ENCODE measurements at regions not wholly inside any gene's neighbourhood (a gene's known extent, or its start where the extent isn't known, plus 50 kb on each side); places are given as distances from the start of the nearest gene placed in this dataset.

DNA sequence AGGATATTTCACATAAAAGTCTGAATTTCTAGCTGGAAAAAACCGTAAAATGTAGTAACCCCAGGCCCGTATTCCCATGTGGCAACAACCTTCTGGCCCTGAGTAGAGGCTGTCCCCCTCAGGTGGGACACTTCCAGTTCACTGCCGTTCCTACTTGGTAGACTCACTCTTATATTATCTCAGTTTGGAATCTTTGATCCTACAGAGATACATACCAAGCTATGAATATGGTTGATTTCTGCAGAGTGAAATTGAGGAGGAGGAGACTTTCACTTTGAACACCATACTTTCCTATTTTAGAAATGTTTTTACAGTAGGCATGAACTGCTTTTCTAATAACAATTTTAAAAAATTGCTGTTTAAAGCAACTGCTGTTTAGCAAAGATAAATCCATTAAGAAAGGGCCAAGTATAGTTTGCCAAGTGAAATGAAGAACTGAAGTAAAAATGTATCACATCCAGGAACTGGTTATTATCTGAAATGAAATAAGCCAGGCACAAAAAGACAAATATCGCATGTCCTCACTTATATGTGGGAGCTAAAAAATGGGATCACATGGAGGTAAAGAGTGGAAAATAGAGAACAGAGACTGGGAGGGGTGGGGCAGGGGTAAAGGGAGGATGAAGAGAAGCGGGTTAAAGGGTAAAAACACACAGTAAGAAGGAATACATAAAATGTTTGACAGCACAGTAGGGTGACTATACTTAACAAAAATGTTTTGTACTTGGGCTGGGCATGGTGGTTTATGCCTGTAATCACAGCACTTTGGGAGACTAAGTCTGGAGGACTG, 92.8 kb upstream of the METAP2 start:
- TF ChIP-seq, protein P1, sequence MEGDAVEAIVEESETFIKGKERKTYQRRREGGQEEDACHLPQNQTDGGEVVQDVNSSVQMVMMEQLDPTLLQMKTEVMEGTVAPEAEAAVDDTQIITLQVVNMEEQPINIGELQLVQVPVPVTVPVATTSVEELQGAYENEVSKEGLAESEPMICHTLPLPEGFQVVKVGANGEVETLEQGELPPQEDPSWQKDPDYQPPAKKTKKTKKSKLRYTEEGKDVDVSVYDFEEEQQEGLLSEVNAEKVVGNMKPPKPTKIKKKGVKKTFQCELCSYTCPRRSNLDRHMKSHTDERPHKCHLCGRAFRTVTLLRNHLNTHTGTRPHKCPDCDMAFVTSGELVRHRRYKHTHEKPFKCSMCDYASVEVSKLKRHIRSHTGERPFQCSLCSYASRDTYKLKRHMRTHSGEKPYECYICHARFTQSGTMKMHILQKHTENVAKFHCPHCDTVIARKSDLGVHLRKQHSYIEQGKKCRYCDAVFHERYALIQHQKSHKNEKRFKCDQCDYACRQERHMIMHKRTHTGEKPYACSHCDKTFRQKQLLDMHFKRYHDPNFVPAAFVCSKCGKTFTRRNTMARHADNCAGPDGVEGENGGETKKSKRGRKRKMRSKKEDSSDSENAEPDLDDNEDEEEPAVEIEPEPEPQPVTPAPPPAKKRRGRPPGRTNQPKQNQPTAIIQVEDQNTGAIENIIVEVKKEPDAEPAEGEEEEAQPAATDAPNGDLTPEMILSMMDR (IDR thresholded peaks at IDR 0.05) = no peak
- TF ChIP-seq POLR2A (IDR thresholded peaks at IDR 0.05) = no peak
